ENCODE measurements at regions not wholly inside any gene's neighbourhood (a gene's known extent, or its start where the extent isn't known, plus 50 kb on each side); places are given as distances from the start of the nearest gene placed in this dataset.

DNA sequence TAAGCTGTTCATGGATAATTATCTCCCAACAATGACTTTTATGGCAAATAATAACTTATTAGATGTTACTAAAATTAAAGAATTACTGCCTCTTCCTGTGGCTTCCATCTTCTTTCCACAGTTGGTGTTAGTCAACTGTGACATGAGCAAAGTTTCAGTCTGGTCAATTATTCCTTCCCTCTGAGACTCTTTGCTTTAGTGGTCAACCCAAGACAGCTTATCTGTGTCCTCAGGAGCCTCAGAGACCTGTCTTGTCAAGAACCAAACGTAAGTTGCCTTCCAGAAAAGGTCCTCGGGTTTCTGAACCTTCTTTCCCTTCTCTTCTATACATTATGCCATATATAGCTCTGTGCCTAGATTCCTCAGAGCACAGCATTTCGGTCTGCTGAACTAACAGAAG lies 263.2 kb upstream of the ZP4 start:
- DNase-seq = no peak

DNA sequence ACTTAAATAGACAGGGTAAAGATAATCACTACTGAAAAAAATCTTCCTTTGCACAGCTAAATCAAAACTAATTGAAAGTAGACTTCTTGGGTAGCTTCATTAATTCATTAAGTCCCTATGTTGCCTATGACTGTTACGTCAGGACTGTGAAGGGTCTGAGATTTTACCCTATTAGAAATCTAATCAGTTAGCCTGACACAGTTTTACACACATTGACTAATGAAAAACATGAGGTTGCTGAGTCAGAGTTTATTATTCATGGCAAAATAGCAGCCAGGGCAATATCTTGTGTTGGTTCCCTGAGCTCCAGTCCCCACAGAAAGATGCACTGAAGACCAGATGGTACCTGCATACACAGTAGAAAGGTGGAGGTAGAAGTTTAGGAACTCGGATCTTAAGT lies 262.5 kb upstream of the ZP4 start:
- no peak for DNase-seq

GRCh38 chr1:238152119-238152518 lies 261.4 kb upstream of the ZP4 start:
- no peak for DNase-seq

DNA sequence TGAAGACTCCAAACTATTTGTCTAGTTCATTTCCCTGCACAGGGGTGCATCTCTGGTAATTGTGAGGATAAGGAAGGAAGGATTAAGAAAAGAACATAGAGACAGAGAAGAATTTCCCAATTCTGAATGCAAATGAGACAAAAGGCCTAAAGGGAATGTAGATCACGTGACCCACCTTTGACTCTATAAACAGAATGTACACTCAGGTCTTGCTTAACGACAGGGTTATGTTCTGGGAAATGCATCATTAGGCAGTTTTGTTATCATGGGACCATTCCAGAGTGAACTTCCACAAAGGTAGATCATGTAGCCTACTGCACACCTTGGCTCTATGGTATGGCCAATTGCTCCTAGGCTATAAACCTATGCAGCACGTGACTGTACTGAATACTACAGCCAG lies 252.3 kb upstream of the ZP4 start:
- no peak for DNase-seq

DNA sequence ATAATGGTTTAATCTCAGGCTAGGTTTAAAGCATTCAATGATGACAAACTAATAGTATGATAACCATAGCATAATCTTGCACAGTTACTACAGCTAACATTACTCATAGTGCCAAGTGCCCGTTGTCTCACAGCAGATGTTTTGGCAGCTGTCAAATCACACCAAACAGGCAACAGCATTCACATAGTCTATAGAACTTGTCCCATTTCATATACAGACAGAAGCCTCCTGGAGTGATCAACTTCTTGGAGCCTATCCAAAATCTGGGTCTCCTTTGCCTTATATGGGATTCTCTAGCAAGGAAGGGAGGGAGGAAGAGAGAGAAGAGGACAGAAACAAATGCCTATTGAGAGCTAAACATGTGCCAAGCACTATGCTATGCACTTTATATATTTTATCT lies 250.6 kb upstream of the ZP4 start:
- no peak for DNase-seq

- no peak for DNase-seq
Observed at GRCh38 chr1:238139713-238140112, 249.0 kb upstream of the ZP4 start.

DNA sequence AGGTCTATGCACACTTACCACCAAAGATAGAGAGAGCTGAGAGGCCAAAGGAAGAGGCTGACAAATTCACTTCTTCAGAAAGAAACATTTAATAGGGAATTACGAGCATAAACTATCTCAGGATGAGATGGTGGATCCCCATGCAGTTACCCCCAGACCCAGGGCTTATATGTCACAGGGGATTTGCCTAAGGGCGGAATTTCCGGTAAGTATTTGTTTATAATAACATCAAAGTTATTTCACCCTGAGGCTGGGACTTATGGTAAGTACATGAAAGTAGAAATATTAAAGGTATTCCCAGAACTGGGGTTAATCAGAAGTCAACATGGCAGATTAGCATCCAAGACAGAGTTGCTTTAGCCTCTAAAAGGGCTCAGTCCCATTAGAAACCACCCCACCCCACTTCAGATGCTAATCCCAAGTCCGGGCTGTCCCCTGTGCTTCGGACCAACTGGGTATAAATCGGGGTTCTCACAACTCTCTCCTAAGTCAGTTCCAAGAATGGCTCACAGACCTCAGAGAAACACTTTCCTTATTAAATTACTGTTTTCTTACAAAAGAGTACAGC lies 247.4 kb upstream of the ZP4 start:
- DNase-seq = no peak

- DNase-seq = no peak
Observed at GRCh38 chr1:238135708-238136664, 245.3 kb upstream of the ZP4 start.

GRCh38 chr1:238129677-238130076 lies 239.0 kb upstream of the ZP4 start:
- no peak for DNase-seq

DNA sequence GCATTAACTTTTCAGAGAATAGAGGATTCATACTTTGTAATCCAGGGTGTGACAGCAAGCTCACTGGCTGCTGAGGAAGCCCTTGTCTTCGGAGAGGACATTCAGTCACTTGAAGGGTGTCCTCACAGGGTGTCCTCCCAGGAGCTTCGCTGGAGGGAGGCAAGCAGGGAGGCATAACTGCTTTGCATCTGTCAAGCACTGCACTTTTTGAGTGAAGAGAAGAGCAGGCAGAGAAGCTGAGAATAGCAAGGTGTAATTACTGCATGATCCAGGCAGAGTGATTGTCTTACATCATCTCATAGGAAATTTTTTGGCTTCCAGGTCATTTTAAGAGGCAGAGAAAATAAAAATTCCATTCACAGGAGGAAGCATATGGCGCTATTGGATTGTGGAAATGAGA lies 232.5 kb upstream of the ZP4 start:
- no peak for DNase-seq

- no peak for DNase-seq
Observed at GRCh38 chr1:238119861-238120260, 229.1 kb upstream of the ZP4 start.

DNA sequence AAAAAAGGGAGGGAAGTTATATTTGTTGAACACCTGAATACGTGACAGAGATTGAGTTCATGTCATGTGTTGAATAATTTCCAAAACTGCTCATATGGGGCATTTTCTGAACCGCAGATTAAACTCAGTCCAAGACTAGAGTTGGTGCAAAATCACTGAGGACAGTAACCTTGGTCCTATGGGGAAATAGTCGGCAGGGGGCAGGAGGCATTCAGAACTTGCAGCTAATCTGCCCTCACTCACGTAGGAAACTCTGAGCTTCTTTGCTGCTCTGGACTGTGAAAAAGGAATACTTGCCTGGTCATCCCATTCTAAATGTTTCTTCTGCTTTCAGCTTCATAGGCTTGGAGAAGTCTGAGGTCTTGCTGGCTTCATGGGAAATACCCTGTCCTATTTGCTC lies 228.3 kb upstream of the ZP4 start:
- no peak for DNase-seq

GRCh38 chr1:238115852-238116251 lies 225.1 kb upstream of the ZP4 start:
- DNase-seq = no peak

DNA sequence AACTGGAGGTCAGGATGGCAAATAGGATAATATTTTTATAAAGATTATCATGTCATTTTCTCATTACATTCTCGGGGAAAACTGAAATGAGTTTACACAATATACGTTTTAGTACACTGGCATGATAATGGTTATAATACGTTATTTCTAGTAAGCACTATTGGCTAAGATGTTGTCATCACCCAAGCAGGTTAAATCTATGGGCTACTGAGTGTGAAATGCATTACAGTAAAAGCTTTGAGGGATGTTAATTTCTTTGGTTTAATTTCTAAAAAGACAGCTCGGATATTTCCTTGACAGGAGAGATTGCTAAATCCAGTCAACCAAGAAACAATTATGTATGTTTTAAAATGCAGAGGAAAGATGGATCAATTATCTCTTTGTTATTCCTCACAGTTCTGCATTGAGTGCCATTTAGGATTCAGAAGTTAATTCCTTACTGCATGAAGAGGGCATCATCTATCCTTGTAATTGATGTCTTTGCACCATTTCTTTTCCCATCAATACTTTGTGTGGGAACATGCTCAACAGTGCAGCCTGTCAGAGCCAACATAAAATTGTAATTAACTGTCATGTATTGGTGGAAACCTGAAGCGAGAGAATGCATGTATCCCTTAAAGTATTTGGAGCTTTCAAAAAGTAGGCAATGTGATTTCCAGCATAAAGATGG lies 222.4 kb upstream of the ZP4 start:
- no peak for DNase-seq

DNA sequence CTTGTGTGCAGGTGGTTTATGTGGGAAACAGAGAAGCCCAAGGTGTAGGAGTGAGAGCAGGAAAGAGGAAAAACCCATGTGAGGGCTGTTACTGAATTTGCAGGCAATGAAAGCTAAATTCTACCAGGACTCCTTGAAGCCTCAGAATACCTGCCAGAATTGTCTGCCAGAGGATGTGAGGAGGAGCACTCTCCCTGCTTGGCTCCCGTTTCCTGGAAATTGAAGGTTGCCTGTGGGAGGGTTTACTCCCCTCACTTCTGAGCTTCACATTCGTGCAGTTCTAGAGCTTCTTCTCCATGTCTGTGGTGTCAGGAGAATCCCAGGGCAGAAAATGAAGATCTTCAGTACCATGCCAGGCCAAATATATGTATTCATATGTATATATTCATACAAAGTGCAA lies 220.8 kb upstream of the ZP4 start:
- no peak for DNase-seq

DNA sequence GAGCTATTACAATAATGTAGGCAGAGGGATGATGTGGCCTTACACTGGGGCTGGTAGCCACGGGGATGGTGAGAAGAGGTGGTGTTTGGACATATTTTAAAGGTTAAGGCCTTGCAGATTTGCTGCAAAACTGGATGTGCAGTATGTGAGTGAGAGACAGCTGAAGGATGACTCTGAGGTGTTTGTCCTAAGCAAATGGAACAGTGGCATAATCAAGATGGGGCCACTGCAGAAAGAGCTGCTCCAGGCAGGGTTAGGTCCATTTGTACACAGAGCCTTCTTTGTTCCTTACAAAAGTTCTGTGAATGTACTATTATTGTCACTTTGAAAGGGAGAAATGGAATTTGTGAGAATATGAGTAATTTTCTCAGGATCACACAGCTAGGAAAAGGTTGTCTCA lies 220.4 kb upstream of the ZP4 start:
- DNase-seq = no peak

GRCh38 chr1:238108417-238108816 lies 217.7 kb upstream of the ZP4 start:
- no peak for DNase-seq

GRCh38 chr1:238107322-238107721 lies 216.6 kb upstream of the ZP4 start:
- DNase-seq = no peak

GRCh38 chr1:238104752-238105151 lies 214.0 kb upstream of the ZP4 start:
- DNase-seq = no peak

- no peak for DNase-seq
Observed at GRCh38 chr1:238101923-238102322, 211.2 kb upstream of the ZP4 start.

- no peak for DNase-seq
Observed at GRCh38 chr1:238099871-238100270, 209.1 kb upstream of the ZP4 start.

- DNase-seq = no peak
Observed at GRCh38 chr1:238089615-238090014, 198.9 kb upstream of the ZP4 start.

GRCh38 chr1:238088560-238089290 lies 198.0 kb upstream of the ZP4 start:
- no peak for DNase-seq

Measured in amniotic stem cell (primary cell).